DMS53 treated with DMSO at 0.1 percent for 48 hours (cell line): ENCODE measurements at regions not wholly inside any gene's neighbourhood (a gene's known extent, or its start where the extent isn't known, plus 50 kb on each side); places are given as distances from the start of the nearest gene placed in this dataset.
"Not testable (repeated sequence)": the region's sequence is repeated elsewhere in the genome, so short reads cannot be mapped to it uniquely, and the experiment has no call there.

Experiments used
- DNase-seq: peaks from one replicate; lab custom pipeline; 2025; ENCODE audit not compliant: unreplicated experiment; lab: John Stamatoyannopoulos, UW

DNA sequence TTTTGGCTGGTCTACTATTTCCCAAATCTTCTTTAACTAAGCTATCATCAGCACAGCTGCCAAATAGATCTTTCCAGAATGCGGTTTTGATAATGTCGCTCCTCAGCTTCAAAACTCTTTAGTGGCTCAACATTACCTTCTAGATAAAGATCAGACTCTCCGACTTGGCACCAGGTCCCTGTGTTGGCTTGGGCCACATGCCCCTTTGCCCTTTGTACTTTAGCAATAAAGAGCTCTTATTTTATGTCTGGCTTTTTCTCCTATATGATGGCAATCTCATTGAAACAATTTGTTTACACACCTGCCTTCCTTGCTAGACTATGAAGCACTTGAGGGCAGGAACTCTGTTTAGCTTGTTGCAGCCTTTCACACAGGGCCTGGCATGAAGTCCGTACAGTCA, 128.9 kb upstream of the GATA6 start:
- DNase-seq = no peak

DNA sequence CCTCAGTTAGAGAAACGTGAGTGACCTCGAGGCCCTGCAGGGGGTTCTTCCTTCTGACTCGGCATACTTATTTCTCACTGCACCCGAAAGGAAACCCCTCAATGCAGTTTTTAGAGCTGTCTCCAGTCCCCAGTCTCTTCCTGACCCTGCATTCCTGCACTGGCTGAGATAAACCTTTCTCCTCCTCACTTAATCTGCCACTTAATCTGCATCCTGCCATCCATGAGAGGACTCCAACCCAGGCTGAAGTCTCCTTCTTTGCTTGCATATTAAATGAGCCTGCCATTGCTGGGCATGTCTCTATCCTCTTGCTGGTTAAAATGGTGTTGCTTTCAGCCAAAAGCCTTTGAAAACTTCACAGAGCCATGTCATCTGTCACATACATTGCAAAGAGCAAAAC, 125.6 kb upstream of the GATA6 start:
- DNase-seq = no peak

DNA sequence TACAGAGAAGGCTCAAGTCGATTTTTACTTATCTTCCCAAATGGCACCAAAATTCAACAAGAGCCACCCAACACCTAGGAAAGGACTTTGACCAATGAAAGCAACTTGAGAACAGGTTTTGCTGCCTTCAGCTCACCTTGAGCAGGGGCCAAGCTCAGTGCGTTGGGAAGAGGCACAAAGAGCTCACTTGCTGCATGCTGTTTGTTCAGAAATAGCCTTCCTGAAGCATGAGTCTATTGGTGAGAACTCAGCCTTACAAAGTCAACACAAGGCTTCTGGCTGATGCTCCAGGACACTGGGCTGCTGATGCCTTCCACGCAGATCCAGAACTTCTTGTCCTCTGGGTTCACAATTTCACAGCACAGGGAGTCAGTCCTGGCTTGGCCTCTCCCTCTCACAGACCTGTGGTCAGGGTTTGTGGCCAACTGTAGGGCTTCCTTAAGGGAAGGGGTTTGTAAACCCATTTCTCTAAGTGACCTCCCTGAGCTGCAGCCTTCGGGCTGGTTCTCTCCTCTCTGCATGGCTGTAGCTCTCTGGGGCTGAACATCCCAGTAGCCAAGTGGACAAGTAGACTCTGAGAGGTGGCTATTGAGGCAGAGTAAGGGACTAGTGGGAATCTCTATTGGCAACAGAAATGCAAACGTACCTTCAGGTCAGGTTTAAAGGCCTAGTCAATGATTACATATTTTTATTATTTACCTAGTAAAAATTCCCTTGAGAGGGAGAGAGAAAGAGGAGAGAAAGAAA, 124.7 kb upstream of the GATA6 start:
- peak; percentile 69 for DNase-seq

DNA sequence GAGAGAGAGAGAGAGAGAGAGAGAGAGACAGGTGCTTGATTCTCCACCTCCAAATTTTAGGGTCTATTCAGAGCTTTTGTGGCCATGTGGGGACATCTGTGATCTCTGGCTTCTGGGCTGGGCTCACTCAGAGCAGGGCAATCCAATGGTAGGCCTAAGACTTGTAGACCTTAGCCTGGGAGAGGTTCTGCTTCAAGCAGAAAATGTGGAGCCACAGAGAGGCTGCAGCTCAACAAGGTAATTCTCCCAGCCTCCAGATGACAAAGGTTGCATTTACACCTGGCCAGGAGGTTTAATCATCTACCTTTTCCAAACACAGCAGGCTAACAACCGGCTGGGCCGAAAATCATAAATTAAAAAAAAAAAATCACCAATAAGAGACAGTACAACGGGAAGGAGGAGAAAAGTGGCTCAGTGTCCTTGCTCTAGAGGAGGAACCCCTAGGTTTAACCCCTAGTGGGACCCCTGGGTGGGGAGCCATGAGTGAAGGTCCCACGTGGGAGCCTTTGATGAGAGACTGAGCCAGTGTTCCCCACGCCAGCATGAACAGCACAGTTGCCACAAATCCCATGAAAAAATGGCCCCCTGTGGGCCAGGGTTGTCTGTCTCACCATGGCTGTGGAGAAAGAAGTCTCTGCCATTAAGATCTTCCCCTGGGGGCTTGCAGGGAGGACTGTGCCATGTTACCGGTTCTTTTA, 124.0 kb upstream of the GATA6 start:
- peak; percentile 43 for DNase-seq

DNA sequence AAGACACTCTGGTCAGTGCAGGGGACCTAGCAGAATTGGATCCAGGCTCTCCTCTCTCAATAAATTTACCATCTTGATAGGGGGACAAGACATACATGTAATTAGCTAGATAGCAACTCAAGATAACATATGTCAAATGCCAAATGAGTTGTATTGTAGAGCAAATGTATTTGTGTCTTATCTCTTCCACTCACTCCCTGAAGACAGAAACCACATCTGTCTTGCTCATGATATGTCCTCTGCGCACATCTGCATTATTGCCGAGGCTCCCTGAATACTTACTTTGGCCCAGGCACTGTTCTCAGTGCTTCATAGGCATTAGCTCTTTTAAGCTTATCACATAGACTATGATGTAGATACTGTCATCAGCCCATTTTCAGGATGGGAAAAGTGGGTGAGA, 122.9 kb upstream of the GATA6 start:
- no peak for DNase-seq

DNA sequence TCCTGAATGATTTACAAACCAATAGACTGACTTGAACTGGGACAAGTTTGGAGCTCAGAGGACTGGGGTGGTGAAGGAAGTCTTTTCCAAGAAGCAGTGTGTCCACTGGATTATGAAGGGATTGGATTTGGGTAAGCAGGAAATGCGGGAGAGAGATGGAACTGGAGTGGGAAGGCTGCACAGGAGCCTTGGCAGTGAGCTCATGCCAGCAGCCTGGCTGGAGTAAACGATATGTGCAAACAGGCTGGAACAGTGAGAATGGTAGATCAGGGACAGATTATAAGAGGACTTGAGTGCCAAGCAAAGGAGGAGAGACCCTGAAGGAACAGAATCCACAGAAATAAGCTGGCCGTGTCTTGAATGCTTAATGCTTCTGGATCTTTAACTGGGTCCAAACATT, 121.9 kb upstream of the GATA6 start:
- no peak for DNase-seq

DNA sequence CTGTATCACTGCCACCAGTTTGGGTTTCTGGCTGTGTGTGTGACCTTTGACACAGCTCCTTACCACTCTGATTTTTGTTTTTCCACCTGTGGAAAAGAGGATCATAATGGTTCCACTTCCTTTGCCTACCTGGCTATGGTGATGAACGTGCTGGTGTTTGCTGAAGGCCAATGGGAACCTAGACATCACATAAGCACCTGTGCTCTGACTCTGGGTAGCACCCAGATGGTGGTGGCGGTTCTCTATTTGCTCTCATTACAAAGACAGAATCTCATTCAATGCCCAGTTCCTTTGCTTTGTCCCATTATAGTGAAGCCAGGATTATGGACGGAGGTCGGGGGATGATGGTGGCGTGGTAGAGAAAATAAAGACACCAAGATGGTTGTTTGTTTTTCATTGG, 121.2 kb upstream of the GATA6 start:
- no peak for DNase-seq

DNA sequence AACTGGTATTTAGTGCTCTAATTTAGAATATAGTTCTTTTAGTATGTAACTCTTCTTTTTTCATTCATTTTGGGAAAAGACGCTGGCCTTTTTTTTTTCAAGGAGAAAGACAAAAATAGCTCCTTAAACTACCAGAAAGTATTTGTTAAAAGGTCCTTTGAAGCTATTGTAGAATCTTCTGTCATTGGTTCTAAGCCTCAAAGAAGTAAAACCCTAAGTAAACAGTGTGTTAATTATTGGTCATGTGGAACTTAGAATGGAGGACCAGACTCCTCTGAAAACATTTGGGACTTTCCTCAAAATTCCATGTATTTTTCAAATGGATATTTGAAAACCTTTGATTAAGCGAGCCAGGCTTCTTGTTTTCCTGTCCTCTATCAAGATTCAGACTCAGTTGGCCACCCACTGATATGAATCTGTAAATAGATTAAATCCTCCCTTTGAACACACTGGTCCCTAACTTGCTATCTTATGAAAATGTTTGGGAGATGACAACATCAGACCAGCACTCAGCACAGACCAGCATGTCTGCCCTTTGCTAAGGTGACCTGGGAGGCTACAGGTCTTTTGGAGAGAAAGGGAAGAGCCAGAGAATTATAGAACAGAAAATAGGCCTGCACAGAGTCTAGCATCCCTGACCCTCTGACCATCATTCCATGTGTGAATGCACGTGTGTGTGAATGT, 120.3 kb upstream of the GATA6 start:
- no peak for DNase-seq

DNA sequence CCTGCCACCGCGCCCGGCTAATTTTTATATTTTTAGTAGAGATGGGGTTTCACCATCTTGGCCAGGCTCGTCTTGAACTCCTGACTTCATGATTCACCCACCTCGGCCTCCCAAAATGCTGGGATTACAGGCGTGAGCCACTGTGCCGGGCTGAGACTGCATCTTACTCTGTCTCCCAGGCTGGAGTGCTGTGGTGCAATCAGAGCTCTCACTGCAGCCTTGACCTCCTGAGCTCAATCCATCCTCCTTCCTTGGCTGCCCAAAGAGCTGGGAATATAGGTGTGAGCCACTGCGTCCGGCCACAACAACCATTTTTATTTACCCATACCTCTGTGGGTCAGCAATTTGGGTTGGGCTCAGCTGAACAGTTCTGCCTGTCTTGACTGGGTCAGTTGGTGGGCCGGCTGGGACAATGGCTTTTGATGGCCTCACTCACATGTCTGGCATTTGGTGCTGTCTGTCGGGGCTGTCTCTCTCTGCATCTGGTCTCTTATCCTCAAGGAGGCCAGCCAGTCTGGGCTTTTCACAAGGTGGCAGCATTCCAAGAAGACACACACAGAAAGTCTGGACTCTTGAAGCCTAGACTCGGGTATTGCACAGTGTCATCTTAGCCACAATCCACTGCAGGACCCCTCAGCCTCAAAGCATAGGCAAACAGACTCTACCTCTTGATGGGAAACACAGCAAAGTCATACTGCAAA, 116.8 kb upstream of the GATA6 start:
- DNase-seq = no peak

DNA sequence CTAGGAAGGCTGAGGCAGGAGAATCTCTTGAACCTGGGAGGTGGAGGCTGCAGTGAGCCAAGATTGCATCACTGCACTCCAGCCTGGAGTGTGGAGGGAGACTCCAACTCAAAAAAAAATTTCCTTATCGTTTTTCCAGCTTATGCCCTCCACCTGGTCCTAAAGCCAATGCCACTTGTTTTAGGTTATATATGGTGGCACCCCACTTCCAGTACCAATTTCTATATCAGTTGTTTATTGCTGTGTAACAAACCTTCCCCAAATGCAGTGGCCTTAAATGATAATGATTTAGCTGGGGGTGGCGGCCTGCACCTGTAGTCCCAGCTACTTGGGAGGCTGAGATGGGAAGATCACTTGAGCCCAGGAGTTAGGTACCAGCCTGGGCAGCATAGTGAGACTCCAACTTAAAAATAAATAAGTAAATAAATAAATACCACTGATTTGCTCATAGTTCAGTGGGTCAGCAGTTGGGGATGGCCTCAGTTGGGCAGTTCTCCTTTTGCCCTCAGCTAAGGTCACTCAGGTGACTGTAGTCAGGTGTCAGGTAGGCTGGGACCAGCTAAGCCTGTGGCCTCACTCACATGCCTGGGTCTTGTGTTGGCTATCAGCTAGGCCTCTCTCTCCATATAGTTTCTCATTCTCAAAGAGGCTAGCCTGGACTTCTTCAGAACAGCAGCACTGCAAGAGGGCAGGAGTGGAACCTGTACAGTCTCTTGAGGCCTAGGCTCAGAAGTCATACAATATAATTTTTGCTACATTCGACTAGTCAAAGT, 113.7 kb upstream of the GATA6 start:
- DNase-seq = no peak

DNA sequence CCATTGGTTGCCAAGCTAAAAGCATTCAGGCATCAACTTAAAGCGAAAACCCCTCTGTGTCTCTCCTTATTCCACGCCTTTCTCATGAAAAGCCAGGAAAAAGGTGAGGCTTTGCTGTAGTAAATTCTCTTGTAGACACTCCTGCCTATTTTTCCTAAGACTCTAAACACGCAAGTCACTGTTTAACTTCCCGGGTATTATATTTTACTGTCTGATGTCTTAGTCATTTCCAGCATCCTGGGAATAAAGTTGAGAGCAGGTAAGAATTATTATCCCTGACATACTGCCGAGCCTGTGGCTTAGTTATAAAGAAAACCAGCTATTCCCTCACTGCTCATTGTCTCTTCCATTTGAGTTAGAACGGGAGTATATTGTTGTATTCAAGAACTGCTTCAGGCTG, 112.4 kb upstream of the GATA6 start:
- DNase-seq = no peak

DNA sequence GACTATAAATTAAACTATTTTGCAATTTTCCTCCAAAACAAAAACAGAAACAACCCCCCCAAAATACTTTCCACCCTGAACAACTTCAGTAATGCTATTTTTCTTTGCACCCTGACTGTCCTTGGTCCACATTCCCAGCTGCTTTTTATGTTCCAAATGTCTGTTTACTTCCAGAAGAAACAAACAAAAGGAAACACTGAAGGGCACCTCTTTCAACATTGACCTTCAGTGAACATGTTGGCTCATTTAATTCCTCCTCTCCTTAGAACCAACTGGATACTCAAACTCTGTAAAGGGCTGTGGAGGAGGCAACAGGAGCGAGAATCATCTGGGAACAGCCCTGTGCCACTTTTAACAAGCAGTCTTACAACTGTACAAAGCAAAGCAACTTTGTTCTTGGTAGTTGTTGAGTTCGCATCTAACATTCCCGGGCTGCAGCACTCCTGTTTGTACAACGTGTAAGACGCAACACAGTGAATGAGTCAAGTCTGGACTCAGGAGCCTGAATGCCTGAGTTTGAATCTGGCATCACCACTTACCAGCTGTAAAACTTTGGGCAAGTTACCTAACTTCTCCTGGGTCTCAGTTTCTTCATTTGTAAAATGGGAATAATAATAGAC, 111.4 kb upstream of the GATA6 start:
- no peak for DNase-seq

DNA sequence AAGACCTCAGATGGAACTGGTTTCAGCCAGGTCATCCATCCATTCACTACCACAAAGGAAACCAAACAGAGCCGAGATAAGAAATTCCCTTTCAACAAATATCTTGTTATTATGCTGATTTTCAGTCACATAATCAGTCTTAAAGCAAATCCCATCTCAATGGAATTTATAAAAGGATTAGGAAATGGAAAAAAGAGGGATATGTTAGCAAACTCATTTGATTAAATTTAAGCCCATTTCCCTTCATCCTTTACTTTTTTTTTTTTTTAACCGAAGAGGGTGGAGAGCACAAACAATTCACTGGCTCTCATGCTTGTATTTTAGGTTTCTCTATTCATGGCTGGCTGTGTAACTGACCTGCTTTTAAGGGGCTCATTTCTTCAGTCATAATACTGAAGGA, 109.0 kb upstream of the GATA6 start:
- DNase-seq = no peak

DNA sequence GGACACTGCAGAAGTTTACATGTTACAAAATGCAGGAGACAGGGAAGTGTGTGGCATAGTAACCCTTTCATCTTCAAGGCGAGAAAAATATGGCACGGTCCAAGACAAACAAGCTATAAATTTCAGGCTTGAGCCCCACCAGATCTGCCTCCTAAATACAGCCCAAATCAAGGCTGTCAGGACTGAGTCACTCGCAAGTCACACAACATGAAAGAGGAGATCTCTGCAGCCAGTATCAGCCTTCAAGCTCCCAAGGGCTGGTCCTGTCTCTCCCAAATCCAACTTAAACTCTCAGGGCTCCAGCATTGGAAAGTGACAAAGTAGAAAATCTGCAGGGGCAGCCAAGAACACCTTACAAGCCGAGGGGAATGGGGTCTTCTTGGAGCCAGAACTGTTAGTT, 106.3 kb upstream of the GATA6 start:
- no peak for DNase-seq

DNA sequence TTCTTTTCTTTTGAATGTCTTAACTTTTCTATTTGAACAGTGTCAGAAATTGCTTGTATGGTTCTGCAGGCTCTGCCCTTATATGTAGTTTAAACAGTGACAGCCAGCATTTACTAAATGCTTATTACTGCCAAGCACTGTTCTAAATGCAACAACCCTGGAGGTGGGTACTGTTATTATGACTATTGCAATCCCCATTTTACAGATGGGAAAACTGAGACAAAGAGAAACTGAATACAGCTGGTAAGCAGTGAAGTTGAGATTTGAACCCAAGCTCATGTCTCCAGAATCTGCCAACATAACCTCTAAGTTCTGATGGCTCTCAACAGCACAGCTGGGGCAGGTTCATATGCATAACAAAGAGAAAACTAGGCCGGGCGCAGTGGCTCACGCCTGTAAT, 105.7 kb upstream of the GATA6 start:
- DNase-seq = no peak

DNA sequence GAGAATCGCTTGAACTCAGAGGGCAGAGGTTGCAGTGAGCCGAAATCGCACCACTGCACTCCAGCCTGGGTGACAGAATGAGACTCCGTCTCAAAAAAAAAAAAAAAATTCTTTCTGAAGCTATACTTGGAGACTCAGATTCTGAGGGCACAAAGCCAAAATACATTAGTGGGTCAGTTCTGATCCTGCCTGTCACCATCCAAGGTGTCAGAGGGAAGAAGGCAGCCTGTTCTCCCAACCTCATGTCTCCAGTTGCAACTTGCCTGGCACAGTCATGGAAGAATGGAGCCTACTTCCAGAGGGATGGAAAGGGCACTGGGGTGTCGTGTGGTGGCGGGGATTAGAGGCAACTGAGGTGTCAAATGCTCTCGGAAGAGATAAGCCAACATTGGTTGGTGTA, 104.8 kb upstream of the GATA6 start:
- no peak for DNase-seq

DNA sequence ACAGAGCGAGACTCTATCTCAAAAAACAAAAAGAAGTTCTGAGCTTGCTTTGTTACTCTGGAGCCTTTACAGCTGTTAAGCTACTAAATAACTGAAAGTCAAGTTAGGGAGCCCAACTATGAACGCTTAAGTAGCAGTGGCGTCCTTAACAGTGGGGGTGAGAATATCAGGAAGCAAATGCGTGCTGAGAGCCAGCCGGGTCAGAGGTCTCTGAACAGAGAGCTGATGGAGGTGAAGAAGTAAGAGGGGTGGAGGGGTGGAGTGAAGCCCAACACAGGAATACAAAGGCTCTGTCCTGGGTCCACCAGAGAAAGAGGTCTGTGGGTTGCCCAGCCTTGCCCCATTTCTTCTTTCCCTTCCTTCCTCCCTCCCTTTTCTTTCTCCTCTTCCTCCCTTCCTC, 104.1 kb upstream of the GATA6 start:
- DNase-seq = no peak

DNA sequence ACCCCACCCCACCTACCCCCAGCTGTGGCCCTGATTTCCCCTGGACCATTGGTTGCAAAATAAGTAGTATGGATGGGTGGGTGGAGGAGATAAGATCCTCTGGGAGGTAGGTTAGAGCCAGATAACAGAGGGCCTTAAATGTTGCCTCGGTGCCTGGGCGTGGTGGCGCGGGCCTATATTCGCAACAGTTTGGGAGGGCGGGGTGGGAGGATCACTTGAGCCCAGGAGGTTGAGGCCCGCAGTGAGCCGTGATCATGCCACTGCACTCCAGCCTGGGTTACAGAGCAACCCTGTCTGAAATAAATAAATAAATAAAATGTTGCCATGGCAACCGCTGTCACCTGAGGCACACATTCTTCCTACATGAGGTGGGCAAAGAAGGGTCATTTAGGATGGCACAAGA, 103.3 kb upstream of the GATA6 start:
- DNase-seq = no peak

DNA sequence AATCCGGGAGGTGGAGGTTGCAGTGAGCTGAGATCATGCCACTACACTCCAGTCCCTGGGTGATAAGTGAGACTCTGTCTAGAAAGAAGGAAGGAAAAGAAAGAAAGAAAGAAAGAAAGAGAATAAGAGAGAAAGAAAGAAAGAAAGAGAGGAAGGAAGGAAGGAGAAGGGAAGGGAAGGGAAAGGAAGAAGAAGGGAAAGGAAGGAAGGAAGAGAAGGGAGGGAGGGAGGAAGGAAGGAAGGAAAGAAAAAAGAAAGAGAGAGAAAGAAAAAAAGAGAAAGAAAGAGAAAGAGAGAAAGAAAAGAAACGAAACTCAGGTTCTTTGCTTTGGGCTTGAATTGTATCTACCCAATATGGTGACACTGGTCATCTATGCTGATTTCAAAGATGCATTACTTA, 102.3 kb upstream of the GATA6 start:
- no peak for DNase-seq

DNA sequence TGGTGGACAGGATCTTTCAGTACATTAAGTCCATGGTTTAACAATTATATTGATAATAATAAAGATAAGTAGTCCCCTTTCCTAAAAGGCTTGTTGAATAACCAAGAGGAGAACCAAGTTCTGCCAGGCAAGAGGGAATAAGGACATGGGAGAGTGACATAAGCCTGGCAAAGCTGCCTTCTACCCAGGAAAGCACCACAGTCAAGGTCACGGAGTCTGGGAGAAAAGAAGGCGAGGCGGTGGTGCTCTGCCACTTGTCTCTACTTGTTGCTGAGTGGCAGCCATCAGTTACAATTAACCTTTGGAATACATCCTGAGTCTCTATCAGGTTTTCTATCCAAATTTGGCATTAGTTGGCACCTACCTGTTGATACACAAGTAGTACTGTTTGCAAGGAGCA, 101.7 kb upstream of the GATA6 start:
- DNase-seq = no peak

DNA sequence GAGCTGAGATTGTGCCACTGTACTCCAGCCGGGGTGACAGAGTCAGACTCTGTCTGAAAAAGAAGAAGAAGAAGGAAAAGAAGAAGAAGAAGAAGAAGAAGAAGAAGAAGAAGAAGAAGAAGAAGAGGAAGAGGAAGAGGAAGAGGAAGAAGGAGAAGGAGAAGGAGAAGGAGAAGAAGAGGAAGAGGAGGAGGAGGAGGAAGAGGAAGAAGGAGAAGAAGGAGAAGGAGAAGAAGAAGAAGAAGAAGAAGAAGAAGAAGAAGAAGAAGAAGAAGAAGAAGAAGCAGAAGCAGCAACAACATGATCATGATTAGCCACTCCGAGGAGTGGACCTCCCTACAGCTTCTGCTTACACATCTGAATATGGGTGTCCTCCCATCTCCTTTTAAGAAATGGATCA, 100.6 kb upstream of the GATA6 start:
- DNase-seq = not testable (repeated sequence)
